Activated CD8-positive, alpha-beta T cell treated with anti-CD3 and anti-CD28 coated beads for 36 hours (primary cell): ENCODE measurements at regions not wholly inside any gene's neighbourhood (a gene's known extent, or its start where the extent isn't known, plus 50 kb on each side); places are given as distances from the start of the nearest gene placed in this dataset.

Experiments used
- ATAC-seq: fragments of 200-7000 bp; cut with Tn5 transposase; one replicate; pipeline ENCODE4 v1.10.0; 2021; ENCODE audit warnings: mild to moderate bottlenecking, moderate library complexity
- CTCF ChIA-PET: fragments of 350-600 bp; sonication (Branson Sonifier 250); formaldehyde crosslinking; loops from one replicate; lab custom pipeline; 2021; ENCODE audit warnings: antibody characterized with exemption; lab: Charles Lee
- POLR2A ChIA-PET: fragments of 350-600 bp; sonication (Branson Sonifier 250); formaldehyde crosslinking; loops from one replicate; lab custom pipeline; 2021; ENCODE audit warnings: antibody characterized with exemption; lab: Charles Lee
- DNase-seq: peaks from one replicate; pipeline ENCODE4 v3.0.0-alpha.2; 2020
- H3K27ac Mint-ChIP-seq: one replicate; pipeline ENCODE4 v1.8.0; 2021; ENCODE audit warnings: mild to moderate bottlenecking, mixed read lengths
- H3K27me3 Mint-ChIP-seq: one replicate; pipeline ENCODE4 v1.8.0; 2021; ENCODE audit warnings: mixed read lengths
- H3K36me3 Mint-ChIP-seq: one replicate; pipeline ENCODE4 v1.8.0; 2021; ENCODE audit warnings: low read depth, mixed read lengths
- H3K4me1 Mint-ChIP-seq: one replicate; pipeline ENCODE4 v1.8.0; 2021; ENCODE audit warnings: low read depth, mixed read lengths
- H3K4me3 Mint-ChIP-seq: one replicate; pipeline ENCODE4 v1.8.0; 2021; ENCODE audit warnings: mild to moderate bottlenecking, moderate library complexity, mixed read lengths
- H3K9me3 Mint-ChIP-seq: one replicate; pipeline ENCODE4 v1.8.0; 2021; ENCODE audit warnings: mixed read lengths
- CTCF ChIP-seq: fragments of 200-600 bp; IDR thresholded peaks from one replicate; pipeline ENCODE4 v1.8.0; 2022; ENCODE audit warnings: antibody characterized with exemption, mild to moderate bottlenecking
- intact Hi-C: fragments of 100-400 bp; cut with micrococcal nuclease; formaldehyde crosslinking; loops from one replicate; pipeline ENCODE4 v1.10.0; 2022

DNA sequence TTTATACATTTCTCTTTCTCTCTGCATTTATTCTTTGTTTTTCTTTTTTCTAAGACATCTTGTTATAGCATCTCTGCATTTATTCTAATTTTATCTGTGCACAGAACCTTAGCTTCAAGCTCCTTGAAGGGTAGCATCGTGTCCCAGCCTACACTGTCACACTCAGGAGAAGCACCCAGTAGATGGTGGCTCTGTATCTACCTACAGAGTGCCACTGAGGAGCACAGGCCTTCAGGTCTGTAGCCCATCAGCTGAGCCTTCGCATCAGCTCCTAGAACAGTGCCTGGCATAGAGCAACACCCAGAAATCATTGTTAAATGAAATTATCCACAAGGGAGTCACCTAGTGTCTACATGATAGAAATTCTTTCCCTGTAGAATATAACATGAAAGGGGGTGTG, 203.0 kb upstream of the KLF14 start:
- POLR2A ChIA-PET = interaction anchor here (1.4 to 13.3 kb wide), 5 partner anchors 7 to 24 kb away, joined by 7 to 257 read pairs (median 12); no protein-coding TSS in a partner anchor
- DNase-seq = no peak
- peak overlapping the region; percentile 2 for H3K4me3 Mint-ChIP-seq
- no peak for TF ChIP-seq CTCF
- peaks cover 83% of the 10 kb centered on the region for H3K4me1 Mint-ChIP-seq
- no peaks in the 10 kb centered on the region for H3K9me3 Mint-ChIP-seq
- CTCF ChIA-PET = interaction anchor here (1.0 to 3.0 kb wide), 3 partner anchors 9 to 45 kb away, joined by 3 to 18 read pairs (median 3); no protein-coding TSS in a partner anchor
- peak overlapping the region; percentile 80 for H3K27ac Mint-ChIP-seq
- no peak for ATAC-seq
- no peaks in the 10 kb centered on the region for H3K27me3 Mint-ChIP-seq
- H3K36me3 Mint-ChIP-seq = peaks cover 85% of the 10 kb centered on the region
- intact Hi-C loops = no loop called here

GRCh38 chr7:130937830-130938229, 203.8 kb upstream of the KLF14 start:
- DNase-seq (no peak), ATAC-seq (no peak)
- POLR2A ChIA-PET = interaction anchor here (0.6 to 13.3 kb wide), 7 partner anchors 12 to 209 kb away, joined by 3 to 257 read pairs (median 3); no protein-coding TSS in a partner anchor
- Mint-ChIP-seq H3K27ac (peak overlapping the region; percentile 73), H3K4me3 (no peak overlapping the region), H3K36me3 (peaks cover 86% of the 10 kb centered on the region), H3K27me3 (no peaks in the 10 kb centered on the region), H3K4me1 (peaks cover 85% of the 10 kb centered on the region), H3K9me3 (no peaks in the 10 kb centered on the region)
- CTCF ChIA-PET = interaction anchor here (1.1 to 3.0 kb wide), 4 partner anchors 8 to 103 kb away, joined by 3 to 18 read pairs (median 7); no protein-coding TSS in a partner anchor
- TF ChIP-seq CTCF = no peak
- intact Hi-C loops = no loop called here

DNA sequence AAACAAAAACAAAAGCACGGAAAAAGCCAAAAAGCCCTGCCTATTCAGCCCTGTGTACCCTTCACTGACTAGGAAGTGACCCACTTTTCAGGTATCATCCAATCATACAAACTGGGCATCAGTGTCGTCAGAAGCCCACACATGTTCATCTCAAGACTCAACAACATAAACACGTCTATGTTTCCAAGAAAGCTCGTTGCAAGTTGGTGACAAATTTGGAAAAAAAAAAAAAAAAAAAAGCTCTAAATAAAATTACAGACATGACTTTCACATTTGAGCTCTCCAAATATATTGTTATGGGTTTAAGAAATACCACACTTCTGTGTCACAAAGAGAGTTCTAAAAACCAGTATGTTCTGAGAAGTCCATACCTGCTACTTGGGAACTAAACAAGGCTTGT, 204.7 kb upstream of the KLF14 start:
- Mint-ChIP-seq H3K4me1 (peaks cover 85% of the 10 kb centered on the region), H3K27me3 (no peaks in the 10 kb centered on the region), H3K27ac (peak overlapping the region; percentile 73), H3K4me3 (peak overlapping the region; percentile 25), H3K36me3 (peaks cover 86% of the 10 kb centered on the region), H3K9me3 (no peaks in the 10 kb centered on the region)
- TF ChIP-seq CTCF = no peak
- peak; percentile 49 for DNase-seq
- ChIA-PET CTCF (interaction anchor here (0.7 to 3.9 kb wide), 4 partner anchors 10 to 102 kb away, joined by 3 to 18 read pairs (median 7); no protein-coding TSS in a partner anchor), POLR2A (interaction anchor here (1.1 to 13.3 kb wide), 6 partner anchors 13 to 120 kb away, joined by 3 to 257 read pairs (median 17); no protein-coding TSS in a partner anchor)
- peak; percentile 45 for ATAC-seq
- intact Hi-C loops = no loop called here

GRCh38 chr7:130939321-130940095, 205.5 kb upstream of the KLF14 start:
- Mint-ChIP-seq H3K27ac (peak overlapping the region; percentile 84), H3K4me3 (peak overlapping the region; percentile 44), H3K36me3 (peaks cover 86% of the 10 kb centered on the region), H3K4me1 (peaks cover 85% of the 10 kb centered on the region), H3K9me3 (no peaks in the 10 kb centered on the region), H3K27me3 (no peaks in the 10 kb centered on the region)
- ATAC-seq (no peak), DNase-seq (no peak)
- ChIA-PET CTCF (interaction anchor here (0.9 to 3.9 kb wide), 3 partner anchors 25 to 101 kb away, joined by 3 to 18 read pairs (median 5); no protein-coding TSS in a partner anchor), POLR2A (interaction anchor here (0.9 to 13.3 kb wide), 8 partner anchors 13 to 86 kb away, joined by 3 to 257 read pairs (median 4); no protein-coding TSS in a partner anchor)
- TF ChIP-seq CTCF = no peak
- intact Hi-C loops = no loop called here
